Liver (tissue), 3 donors: ENCODE measurements at regions not wholly inside any gene's neighbourhood (a gene's known extent, or its start where the extent isn't known, plus 50 kb on each side); places are given as distances from the start of the nearest gene placed in this dataset.

Source experiments
- ATF3 ChIP-seq: IDR thresholded peaks from 2 replicates; pipeline ENCODE4 v1.6.1; 2016; ENCODE audit warnings: antibody characterized with exemption
- CTCF ChIP-seq: fragments of 150-350 bp; IDR thresholded peaks from 2 replicates; pipeline ENCODE4 v1.5.1; 2017; ENCODE audit warnings: improper control_type of control experiment, low read depth, low read length; ENCODE audit not compliant: missing input control
- EGR1 ChIP-seq, 2 donors: IDR thresholded peaks; 2 replicates each; pipeline ENCODE4 v1.6.1; 2016 to 2018; ENCODE audit warnings: antibody characterized with exemption in 2 of 2, low read depth in 2 of 2
- HNF4A ChIP-seq, 2 donors: conservative IDR thresholded peaks; 2 replicates each; pipeline ENCODE4 v1.6.1; 2016; ENCODE audit warnings: antibody characterized with exemption in 2 of 2, mild to moderate bottlenecking in 2 of 2
- HNF4G ChIP-seq: IDR thresholded peaks from 2 replicates; pipeline ENCODE4 v1.6.1; 2016; ENCODE audit warnings: antibody characterized with exemption
- JUND ChIP-seq, 2 donors: IDR thresholded peaks; 2 replicates each; pipeline ENCODE4 v1.6.1; 2016; ENCODE audit warnings: antibody characterized with exemption in 2 of 2
- MAX ChIP-seq: IDR thresholded peaks from 2 replicates; pipeline ENCODE4 v1.6.1; 2016; ENCODE audit warnings: antibody characterized with exemption
- RAD21 ChIP-seq, 2 donors: IDR thresholded peaks; 2 replicates each; pipeline ENCODE4 v1.6.1; 2016; ENCODE audit warnings: antibody characterized with exemption in 2 of 2, mild to moderate bottlenecking in 2 of 2
- REST ChIP-seq: IDR thresholded peaks from 2 replicates; pipeline ENCODE4 v1.6.1; 2016; ENCODE audit warnings: antibody characterized with exemption, mild to moderate bottlenecking
- SP1 ChIP-seq: IDR thresholded peaks from 2 replicates; pipeline ENCODE4 v1.6.1; 2018; ENCODE audit warnings: antibody characterized with exemption, mild to moderate bottlenecking
- TAF1 ChIP-seq: conservative IDR thresholded peaks from 2 replicates; pipeline ENCODE4 v1.6.1; 2016; ENCODE audit warnings: antibody characterized with exemption, mild to moderate bottlenecking
- YY1 ChIP-seq: IDR thresholded peaks from 2 replicates; pipeline ENCODE4 v1.6.1; 2016; ENCODE audit warnings: antibody characterized with exemption, mild to moderate bottlenecking
- donor health status: healthy.
- donor health status: healthy.

GRCh38 chr4:173871643-173872042, 341.6 kb upstream of the HAND2 start:
- TF ChIP-seq HNF4A (conservative IDR thresholded peaks at IDR 0.05) (no peak), CTCF (no peak), MAX (no peak), TAF1 (no peak), ATF3 (no peak), RAD21 (IDR thresholded peaks at IDR 0.05) (no peak), JUND (IDR thresholded peaks at IDR 0.05) (no peak), REST (no peak), EGR1 (IDR thresholded peaks at IDR 0.05; ENCODE audit: low read depth in 2 of 2) (no peak), YY1 (no peak), SP1 (no peak), HNF4G (no peak)
